ENCODE measurements at regions not wholly inside any gene's neighbourhood (a gene's known extent, or its start where the extent isn't known, plus 50 kb on each side); places are given as distances from the start of the nearest gene placed in this dataset.

DNA sequence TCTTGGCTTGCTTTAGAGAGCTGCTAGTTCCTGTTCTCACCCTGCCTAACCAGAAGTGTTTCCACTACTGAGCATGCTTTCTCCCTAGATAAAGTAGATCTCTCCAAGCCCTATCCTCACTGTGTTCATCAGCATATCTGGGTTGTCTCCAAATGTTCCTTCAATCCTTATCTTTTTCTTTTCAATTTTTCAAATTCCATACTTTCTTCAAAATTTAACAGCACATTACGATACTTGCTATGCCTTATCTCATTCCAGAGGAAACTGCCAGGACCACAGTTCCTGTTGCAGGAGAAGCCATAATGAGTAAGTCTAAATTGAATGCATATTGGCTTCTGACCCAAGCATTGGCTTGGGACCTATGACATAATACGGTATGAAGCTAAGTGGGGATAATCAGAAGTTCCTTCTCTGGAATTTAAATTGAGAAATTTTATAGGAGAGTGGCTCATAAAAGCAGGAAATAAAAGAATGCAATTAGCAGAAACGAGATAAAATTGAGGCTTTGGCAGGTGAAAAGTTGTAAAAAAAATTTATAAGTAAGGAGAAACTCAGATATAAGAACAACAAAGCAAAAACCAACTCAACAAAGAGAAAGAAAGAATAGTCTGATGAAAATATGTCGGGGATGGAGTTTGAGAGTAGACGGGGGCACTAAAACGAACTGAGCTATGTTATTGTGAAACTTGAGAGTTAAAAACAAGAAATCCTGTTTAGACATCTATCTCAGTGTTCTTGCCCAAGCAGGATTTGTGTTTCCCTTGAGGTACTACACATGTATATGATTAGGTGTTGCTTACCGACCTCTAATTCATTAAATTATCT lies 631.7 kb upstream of the CCDC54 start:
- H3K27me3 ChIP-seq, result no peaks in the 10 kb centered on the region
- no peaks in the 10 kb centered on the region for H3K9me3 ChIP-seq
- H3K4me3 ChIP-seq, result no peak overlapping the region
- no peaks in the 10 kb centered on the region for H3K4me1 ChIP-seq
- no peaks in the 10 kb centered on the region for H3K36me3 ChIP-seq
- TF ChIP-seq, protein P1, sequence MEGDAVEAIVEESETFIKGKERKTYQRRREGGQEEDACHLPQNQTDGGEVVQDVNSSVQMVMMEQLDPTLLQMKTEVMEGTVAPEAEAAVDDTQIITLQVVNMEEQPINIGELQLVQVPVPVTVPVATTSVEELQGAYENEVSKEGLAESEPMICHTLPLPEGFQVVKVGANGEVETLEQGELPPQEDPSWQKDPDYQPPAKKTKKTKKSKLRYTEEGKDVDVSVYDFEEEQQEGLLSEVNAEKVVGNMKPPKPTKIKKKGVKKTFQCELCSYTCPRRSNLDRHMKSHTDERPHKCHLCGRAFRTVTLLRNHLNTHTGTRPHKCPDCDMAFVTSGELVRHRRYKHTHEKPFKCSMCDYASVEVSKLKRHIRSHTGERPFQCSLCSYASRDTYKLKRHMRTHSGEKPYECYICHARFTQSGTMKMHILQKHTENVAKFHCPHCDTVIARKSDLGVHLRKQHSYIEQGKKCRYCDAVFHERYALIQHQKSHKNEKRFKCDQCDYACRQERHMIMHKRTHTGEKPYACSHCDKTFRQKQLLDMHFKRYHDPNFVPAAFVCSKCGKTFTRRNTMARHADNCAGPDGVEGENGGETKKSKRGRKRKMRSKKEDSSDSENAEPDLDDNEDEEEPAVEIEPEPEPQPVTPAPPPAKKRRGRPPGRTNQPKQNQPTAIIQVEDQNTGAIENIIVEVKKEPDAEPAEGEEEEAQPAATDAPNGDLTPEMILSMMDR (IDR thresholded peaks at IDR 0.05), result no peak
- intact Hi-C loops (cut with DNase I), result no loop called here
- ATAC-seq (no peak), DNase-seq (no peak)
- no peak overlapping the region for H3K27ac ChIP-seq

DNA sequence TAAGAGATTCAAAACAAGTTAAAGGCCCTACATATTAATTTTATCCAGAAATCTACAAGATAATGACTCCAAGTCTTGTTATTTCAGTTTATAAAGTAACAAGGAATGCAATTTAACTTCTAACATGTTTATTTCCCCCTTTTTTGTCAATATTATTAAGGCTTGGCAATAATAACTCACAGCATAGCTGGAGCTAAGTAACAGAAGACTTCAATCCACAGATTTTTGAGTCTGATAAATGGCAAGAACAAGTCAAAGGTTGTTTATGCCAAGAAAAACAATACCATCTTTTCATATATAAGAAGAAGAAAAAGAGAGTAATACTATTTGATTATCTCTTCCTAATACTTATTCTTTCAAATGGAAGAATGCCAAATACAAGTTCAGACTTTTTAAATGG lies 631.0 kb upstream of the CCDC54 start:
- Histone ChIP-seq H3K9me3 (no peaks in the 10 kb centered on the region), H3K36me3 (no peaks in the 10 kb centered on the region), H3K4me1 (no peaks in the 10 kb centered on the region), H3K27ac (no peak overlapping the region), H3K4me3 (no peak overlapping the region), H3K27me3 (no peaks in the 10 kb centered on the region)
- DNase-seq (no peak), ATAC-seq (no peak)
- TF ChIP-seq, protein P1 (IDR thresholded peaks at IDR 0.05), result no peak
- intact Hi-C loops (cut with DNase I), result no loop called here

DNA sequence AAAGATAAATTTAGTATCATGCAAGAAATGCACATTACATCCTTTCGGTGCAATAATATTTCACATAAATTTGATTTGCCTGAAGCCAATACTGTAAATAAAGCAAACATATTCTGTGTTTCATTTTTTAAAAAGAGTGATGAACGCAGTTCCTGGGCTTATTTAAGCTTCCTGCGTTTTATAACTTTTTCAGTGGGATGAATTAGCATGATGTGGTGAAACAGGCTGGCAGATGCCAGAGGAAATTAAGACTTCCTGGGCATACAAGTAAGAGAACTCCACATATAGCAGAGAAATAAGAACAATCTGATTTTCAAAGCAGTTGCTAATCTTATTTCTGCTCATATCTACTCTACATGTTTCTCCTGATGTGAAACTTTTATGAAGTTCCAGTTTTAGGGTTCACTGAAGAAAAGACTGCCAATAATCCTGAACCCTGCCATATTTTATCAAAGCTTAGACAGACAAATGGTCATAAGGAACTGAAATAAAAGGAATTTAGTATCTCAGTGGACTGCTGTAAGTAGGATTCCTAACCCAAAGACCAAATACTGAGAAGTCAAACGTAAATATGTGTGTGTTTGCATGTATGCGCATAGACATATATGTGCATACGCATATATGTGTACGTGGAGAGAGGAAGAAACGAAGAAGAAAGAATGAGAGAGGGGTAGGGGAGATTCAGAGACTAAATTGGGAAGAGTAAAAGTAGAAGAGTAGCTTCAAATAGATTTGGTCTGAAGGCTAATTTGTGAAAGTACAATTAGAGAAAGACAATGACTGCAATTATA lies 628.6 kb upstream of the CCDC54 start:
- DNase-seq (no peak), ATAC-seq (no peak)
- Histone ChIP-seq H3K4me1 (no peaks in the 10 kb centered on the region), H3K4me3 (no peak overlapping the region), H3K36me3 (no peaks in the 10 kb centered on the region), H3K27me3 (no peaks in the 10 kb centered on the region), H3K27ac (no peak overlapping the region), H3K9me3 (no peaks in the 10 kb centered on the region)
- intact Hi-C loops (cut with DNase I), result no loop called here
- TF ChIP-seq, protein P1 (IDR thresholded peaks at IDR 0.05), result no peak

DNA sequence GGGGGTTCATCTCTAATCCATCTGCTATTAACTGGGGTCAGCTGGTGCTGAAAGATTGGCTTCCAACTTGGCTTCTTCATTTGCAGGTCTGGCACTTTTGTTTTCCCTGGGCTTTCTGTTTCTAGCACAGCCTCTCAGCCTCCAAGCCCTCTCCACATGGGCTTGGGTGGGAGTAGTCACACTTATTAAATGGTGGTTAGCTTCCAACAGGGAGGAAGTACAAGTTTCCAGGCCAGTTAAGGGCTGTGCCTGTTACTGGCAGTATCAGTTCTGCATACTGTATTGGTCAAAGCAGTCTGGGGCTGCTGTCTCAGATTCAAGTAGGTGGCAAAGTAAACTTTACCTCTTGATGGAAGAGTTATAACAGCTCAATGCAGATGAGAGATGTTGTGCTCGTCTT lies 627.1 kb upstream of the CCDC54 start:
- TF ChIP-seq, protein P1 (IDR thresholded peaks at IDR 0.05), result no peak
- intact Hi-C loops (cut with DNase I), result no loop called here
- ATAC-seq (no peak), DNase-seq (no peak)
- Histone ChIP-seq H3K27me3 (no peaks in the 10 kb centered on the region), H3K4me1 (no peaks in the 10 kb centered on the region), H3K27ac (no peak overlapping the region), H3K9me3 (no peaks in the 10 kb centered on the region), H3K36me3 (no peaks in the 10 kb centered on the region), H3K4me3 (no peak overlapping the region)

DNA sequence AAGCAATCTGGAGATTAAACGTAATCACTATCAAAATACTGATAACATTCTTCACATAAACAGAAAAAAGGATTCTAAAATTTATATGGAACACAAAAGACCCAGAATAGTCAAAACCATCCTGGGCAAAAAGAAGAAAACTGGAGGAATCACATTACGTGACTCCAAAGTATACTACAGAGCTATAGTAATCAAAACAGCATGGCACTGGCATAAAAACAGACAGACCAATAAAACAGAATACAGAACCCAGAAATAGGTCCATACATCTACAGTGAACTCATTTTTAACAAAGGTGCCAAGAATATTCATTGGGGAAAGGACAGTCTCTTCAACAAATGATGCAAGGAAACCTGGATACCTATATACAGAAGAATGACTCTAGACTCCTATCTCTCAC lies 621.9 kb upstream of the CCDC54 start:
- DNase-seq (no peak), ATAC-seq (no peak)
- TF ChIP-seq, protein P1 (IDR thresholded peaks at IDR 0.05), result no peak
- Histone ChIP-seq H3K4me3 (no peak overlapping the region), H3K9me3 (no peaks in the 10 kb centered on the region), H3K27ac (no peak overlapping the region), H3K4me1 (no peaks in the 10 kb centered on the region), H3K27me3 (no peaks in the 10 kb centered on the region), H3K36me3 (no peaks in the 10 kb centered on the region)
- intact Hi-C loops (cut with DNase I), result no loop called here
